HG03103 (cell line): ENCODE measurements at regions not wholly inside any gene's neighbourhood (a gene's known extent, or its start where the extent isn't known, plus 50 kb on each side); places are given as distances from the start of the nearest gene placed in this dataset.

Experiments used
- ATAC-seq: cut with Tn5 transposase; IDR thresholded peaks from one replicate; pipeline ENCODE4 v1.9.1; 2021; ENCODE audit warnings: low read depth; ENCODE audit not compliant: unreplicated experiment

GRCh38 chr3:159210336-159210735, 408.5 kb downstream of the MFSD1 start:
- no peak for ATAC-seq

- ATAC-seq, result no peak
Measured at GRCh38 chr3:159216311-159216710, 414.5 kb downstream of the MFSD1 start.

GRCh38 chr3:159219231-159219630, 417.4 kb downstream of the MFSD1 start:
- no peak for ATAC-seq

- no peak for ATAC-seq
Measured at GRCh38 chr3:159221335-159221734, 419.5 kb downstream of the MFSD1 start.

GRCh38 chr3:159229116-159229680, 427.3 kb downstream of the MFSD1 start:
- ATAC-seq, result no peak

GRCh38 chr3:159232966-159233365, 431.1 kb downstream of the MFSD1 start:
- no peak for ATAC-seq

- ATAC-seq, result no peak
Measured at GRCh38 chr3:159233734-159234133, 431.9 kb downstream of the MFSD1 start.

GRCh38 chr3:159234306-159234705, 432.5 kb downstream of the MFSD1 start:
- ATAC-seq, result no peak

- no peak for ATAC-seq
Measured at GRCh38 chr3:159236321-159236720, 434.5 kb downstream of the MFSD1 start.

- ATAC-seq, result no peak
Measured at GRCh38 chr3:159237226-159237625, 435.4 kb downstream of the MFSD1 start.

- no peak for ATAC-seq
Measured at GRCh38 chr3:159238646-159239045, 436.8 kb downstream of the MFSD1 start.

- ATAC-seq, result no peak
Measured at GRCh38 chr3:159239059-159239458, 437.2 kb downstream of the MFSD1 start.

GRCh38 chr3:159244933-159245332, 443.1 kb downstream of the MFSD1 start:
- ATAC-seq, result no peak

GRCh38 chr3:159245871-159246270, 444.0 kb downstream of the MFSD1 start:
- no peak for ATAC-seq

- ATAC-seq, result no peak
Measured at GRCh38 chr3:159246385-159246784, 444.5 kb downstream of the MFSD1 start.

GRCh38 chr3:159249472-159250174, 447.8 kb downstream of the MFSD1 start:
- no peak for ATAC-seq

- no peak for ATAC-seq
Measured at GRCh38 chr3:159250961-159251360, 449.1 kb downstream of the MFSD1 start.

- ATAC-seq, result no peak
Measured at GRCh38 chr3:159252274-159252673, 450.4 kb downstream of the MFSD1 start.

GRCh38 chr3:159252772-159253384, 451.0 kb downstream of the MFSD1 start:
- no peak for ATAC-seq

- no peak for ATAC-seq
Measured at GRCh38 chr3:159253860-159254259, 452.0 kb downstream of the MFSD1 start.

GRCh38 chr3:159257954-159258353, 456.1 kb downstream of the MFSD1 start:
- ATAC-seq, result no peak

- no peak for ATAC-seq
Measured at GRCh38 chr3:159258934-159259333, 457.1 kb downstream of the MFSD1 start.
